WTC11 (cell line): ENCODE measurements at regions not wholly inside any gene's neighbourhood (a gene's known extent, or its start where the extent isn't known, plus 50 kb on each side); places are given as distances from the start of the nearest gene placed in this dataset.

ENCODE experiments used
- CREB1 ChIP-seq: sonication (generic); formaldehyde crosslinking; IDR thresholded peaks from 2 replicates; pipeline ENCODE4 v1.8.0; 2023; ENCODE audit warnings: mild to moderate bottlenecking, missing genetic modification reagents
- CTCF ChIP-seq: fragments of 200-600 bp; IDR thresholded peaks from 2 replicates; pipeline ENCODE4 v1.8.0; 2022; ENCODE audit warnings: antibody characterized with exemption
- FOXP4 ChIP-seq: sonication (generic); formaldehyde crosslinking; IDR thresholded peaks from 2 replicates; pipeline ENCODE4 v1.8.0; 2022; ENCODE audit warnings: mild to moderate bottlenecking, missing genetic modification reagents
- JUN ChIP-seq: sonication (generic); formaldehyde crosslinking; IDR thresholded peaks from 2 replicates; pipeline ENCODE4 v1.8.0; 2023; ENCODE audit warnings: mild to moderate bottlenecking, missing genetic modification reagents
- MAX ChIP-seq: sonication (generic); formaldehyde crosslinking; IDR thresholded peaks from 2 replicates; pipeline ENCODE4 v1.8.0; 2022; ENCODE audit warnings: mild to moderate bottlenecking, missing genetic modification reagents
- MYBL2 ChIP-seq: sonication (generic); formaldehyde crosslinking; IDR thresholded peaks from 2 replicates; pipeline ENCODE4 v1.8.1; 2023; ENCODE audit warnings: mild to moderate bottlenecking, moderate library complexity, missing genetic modification reagents
- USF1 ChIP-seq: sonication (generic); formaldehyde crosslinking; IDR thresholded peaks from 2 replicates; pipeline ENCODE4 v1.8.0; 2022; ENCODE audit warnings: mild to moderate bottlenecking, missing genetic modification reagents
- ZNF121 ChIP-seq: sonication (generic); formaldehyde crosslinking; IDR thresholded peaks from 2 replicates; pipeline ENCODE4 v1.8.0; 2023; ENCODE audit warnings: missing genetic modification reagents
- ZNF232 ChIP-seq: sonication (generic); formaldehyde crosslinking; IDR thresholded peaks from 2 replicates; pipeline ENCODE4 v1.8.0; 2022; ENCODE audit warnings: mild to moderate bottlenecking, missing genetic modification reagents
- TF ChIP-seq, protein P1 (sequence below): sonication (generic); formaldehyde crosslinking; IDR thresholded peaks from 2 replicates; pipeline ENCODE4 v1.8.1; 2023; ENCODE audit warnings: mild to moderate bottlenecking, missing genetic modification reagents, moderate library complexity
- TF ChIP-seq, protein P2 (sequence below): sonication (generic); formaldehyde crosslinking; IDR thresholded peaks from 2 replicates; pipeline ENCODE4 v1.8.1; 2022; ENCODE audit warnings: low read depth, mild to moderate bottlenecking, moderate library complexity, missing genetic modification reagents, borderline replicate concordance
- TF ChIP-seq, protein P3 (sequence below): sonication (generic); formaldehyde crosslinking; IDR thresholded peaks from 2 replicates; pipeline ENCODE4 v1.8.1; 2023; ENCODE audit warnings: mild to moderate bottlenecking, moderate library complexity, missing genetic modification reagents
- TF ChIP-seq, protein P4 (sequence below): sonication (generic); formaldehyde crosslinking; IDR thresholded peaks from 2 replicates; pipeline ENCODE4 v1.8.0; 2023; ENCODE audit warnings: missing genetic modification reagents, mild to moderate bottlenecking, borderline replicate concordance
- TF ChIP-seq, protein P5 (sequence below): sonication (generic); formaldehyde crosslinking; IDR thresholded peaks from 2 replicates; pipeline ENCODE4 v1.8.0; 2023; ENCODE audit warnings: mild to moderate bottlenecking, missing genetic modification reagents

DNA sequence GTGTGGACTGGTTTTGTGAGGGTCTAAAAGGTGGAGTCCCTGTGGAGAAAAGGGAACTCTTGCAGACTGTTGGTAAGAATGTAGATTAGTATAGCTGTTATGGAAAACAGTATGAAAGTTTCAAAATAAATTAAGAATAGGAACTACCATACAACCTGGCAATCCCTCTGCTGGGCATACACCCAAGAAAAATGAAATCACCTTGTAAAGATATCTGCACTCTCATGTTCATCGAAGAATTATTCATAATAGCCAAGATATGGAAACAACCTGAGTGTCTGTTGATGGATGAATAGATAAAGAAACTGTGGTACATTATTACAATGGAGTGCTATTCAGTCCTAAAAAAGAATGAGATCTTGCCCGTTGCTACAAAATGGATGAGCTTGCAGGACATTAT lies 109.6 kb downstream of the TBX19 start:
- TF ChIP-seq CTCF = no peak
- no peak for TF ChIP-seq CREB1 (CRISPR knock-in tag)
- no peak for TF ChIP-seq ZNF121
- TF ChIP-seq, protein P1, sequence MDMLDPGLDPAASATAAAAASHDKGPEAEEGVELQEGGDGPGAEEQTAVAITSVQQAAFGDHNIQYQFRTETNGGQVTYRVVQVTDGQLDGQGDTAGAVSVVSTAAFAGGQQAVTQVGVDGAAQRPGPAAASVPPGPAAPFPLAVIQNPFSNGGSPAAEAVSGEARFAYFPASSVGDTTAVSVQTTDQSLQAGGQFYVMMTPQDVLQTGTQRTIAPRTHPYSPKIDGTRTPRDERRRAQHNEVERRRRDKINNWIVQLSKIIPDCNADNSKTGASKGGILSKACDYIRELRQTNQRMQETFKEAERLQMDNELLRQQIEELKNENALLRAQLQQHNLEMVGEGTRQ (CRISPR knock-in tag) = no peak
- TF ChIP-seq USF1 = no peak
- TF ChIP-seq, protein P2, sequence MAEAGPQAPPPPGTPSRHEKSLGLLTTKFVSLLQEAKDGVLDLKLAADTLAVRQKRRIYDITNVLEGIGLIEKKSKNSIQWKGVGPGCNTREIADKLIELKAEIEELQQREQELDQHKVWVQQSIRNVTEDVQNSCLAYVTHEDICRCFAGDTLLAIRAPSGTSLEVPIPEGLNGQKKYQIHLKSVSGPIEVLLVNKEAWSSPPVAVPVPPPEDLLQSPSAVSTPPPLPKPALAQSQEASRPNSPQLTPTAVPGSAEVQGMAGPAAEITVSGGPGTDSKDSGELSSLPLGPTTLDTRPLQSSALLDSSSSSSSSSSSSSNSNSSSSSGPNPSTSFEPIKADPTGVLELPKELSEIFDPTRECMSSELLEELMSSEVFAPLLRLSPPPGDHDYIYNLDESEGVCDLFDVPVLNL (CRISPR knock-in tag) = no peak
- TF ChIP-seq, protein P3, sequence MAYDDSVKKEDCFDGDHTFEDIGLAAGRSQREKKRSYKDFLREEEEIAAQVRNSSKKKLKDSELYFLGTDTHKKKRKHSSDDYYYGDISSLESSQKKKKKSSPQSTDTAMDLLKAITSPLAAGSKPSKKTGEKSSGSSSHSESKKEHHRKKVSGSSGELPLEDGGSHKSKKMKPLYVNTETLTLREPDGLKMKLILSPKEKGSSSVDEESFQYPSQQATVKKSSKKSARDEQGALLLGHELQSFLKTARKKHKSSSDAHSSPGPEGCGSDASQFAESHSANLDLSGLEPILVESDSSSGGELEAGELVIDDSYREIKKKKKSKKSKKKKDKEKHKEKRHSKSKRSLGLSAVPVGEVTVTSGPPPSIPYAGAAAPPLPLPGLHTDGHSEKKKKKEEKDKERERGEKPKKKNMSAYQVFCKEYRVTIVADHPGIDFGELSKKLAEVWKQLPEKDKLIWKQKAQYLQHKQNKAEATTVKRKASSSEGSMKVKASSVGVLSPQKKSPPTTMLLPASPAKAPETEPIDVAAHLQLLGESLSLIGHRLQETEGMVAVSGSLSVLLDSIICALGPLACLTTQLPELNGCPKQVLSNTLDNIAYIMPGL (CRISPR knock-in tag) = no peak
- TF ChIP-seq ZNF232 (CRISPR knock-in tag) = no peak
- TF ChIP-seq, protein P4, sequence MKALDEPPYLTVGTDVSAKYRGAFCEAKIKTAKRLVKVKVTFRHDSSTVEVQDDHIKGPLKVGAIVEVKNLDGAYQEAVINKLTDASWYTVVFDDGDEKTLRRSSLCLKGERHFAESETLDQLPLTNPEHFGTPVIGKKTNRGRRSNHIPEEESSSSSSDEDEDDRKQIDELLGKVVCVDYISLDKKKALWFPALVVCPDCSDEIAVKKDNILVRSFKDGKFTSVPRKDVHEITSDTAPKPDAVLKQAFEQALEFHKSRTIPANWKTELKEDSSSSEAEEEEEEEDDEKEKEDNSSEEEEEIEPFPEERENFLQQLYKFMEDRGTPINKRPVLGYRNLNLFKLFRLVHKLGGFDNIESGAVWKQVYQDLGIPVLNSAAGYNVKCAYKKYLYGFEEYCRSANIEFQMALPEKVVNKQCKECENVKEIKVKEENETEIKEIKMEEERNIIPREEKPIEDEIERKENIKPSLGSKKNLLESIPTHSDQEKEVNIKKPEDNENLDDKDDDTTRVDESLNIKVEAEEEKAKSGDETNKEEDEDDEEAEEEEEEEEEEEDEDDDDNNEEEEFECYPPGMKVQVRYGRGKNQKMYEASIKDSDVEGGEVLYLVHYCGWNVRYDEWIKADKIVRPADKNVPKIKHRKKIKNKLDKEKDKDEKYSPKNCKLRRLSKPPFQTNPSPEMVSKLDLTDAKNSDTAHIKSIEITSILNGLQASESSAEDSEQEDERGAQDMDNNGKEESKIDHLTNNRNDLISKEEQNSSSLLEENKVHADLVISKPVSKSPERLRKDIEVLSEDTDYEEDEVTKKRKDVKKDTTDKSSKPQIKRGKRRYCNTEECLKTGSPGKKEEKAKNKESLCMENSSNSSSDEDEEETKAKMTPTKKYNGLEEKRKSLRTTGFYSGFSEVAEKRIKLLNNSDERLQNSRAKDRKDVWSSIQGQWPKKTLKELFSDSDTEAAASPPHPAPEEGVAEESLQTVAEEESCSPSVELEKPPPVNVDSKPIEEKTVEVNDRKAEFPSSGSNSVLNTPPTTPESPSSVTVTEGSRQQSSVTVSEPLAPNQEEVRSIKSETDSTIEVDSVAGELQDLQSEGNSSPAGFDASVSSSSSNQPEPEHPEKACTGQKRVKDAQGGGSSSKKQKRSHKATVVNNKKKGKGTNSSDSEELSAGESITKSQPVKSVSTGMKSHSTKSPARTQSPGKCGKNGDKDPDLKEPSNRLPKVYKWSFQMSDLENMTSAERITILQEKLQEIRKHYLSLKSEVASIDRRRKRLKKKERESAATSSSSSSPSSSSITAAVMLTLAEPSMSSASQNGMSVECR (CRISPR knock-in tag) = no peak
- TF ChIP-seq, protein P5, sequence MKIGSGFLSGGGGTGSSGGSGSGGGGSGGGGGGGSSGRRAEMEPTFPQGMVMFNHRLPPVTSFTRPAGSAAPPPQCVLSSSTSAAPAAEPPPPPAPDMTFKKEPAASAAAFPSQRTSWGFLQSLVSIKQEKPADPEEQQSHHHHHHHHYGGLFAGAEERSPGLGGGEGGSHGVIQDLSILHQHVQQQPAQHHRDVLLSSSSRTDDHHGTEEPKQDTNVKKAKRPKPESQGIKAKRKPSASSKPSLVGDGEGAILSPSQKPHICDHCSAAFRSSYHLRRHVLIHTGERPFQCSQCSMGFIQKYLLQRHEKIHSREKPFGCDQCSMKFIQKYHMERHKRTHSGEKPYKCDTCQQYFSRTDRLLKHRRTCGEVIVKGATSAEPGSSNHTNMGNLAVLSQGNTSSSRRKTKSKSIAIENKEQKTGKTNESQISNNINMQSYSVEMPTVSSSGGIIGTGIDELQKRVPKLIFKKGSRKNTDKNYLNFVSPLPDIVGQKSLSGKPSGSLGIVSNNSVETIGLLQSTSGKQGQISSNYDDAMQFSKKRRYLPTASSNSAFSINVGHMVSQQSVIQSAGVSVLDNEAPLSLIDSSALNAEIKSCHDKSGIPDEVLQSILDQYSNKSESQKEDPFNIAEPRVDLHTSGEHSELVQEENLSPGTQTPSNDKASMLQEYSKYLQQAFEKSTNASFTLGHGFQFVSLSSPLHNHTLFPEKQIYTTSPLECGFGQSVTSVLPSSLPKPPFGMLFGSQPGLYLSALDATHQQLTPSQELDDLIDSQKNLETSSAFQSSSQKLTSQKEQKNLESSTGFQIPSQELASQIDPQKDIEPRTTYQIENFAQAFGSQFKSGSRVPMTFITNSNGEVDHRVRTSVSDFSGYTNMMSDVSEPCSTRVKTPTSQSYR (CRISPR knock-in tag) = no peak
- no peak for TF ChIP-seq FOXP4 (CRISPR knock-in tag)
- no peak for TF ChIP-seq JUN
- no peak for TF ChIP-seq MAX
- TF ChIP-seq MYBL2 (CRISPR knock-in tag) = no peak
